ENCODE measurements at regions not wholly inside any gene's neighbourhood (a gene's known extent, or its start where the extent isn't known, plus 50 kb on each side); places are given as distances from the start of the nearest gene placed in this dataset.
"Not testable (repeated sequence)": the region's sequence is repeated elsewhere in the genome, so short reads cannot be mapped to it uniquely, and the experiment has no call there.

DNA sequence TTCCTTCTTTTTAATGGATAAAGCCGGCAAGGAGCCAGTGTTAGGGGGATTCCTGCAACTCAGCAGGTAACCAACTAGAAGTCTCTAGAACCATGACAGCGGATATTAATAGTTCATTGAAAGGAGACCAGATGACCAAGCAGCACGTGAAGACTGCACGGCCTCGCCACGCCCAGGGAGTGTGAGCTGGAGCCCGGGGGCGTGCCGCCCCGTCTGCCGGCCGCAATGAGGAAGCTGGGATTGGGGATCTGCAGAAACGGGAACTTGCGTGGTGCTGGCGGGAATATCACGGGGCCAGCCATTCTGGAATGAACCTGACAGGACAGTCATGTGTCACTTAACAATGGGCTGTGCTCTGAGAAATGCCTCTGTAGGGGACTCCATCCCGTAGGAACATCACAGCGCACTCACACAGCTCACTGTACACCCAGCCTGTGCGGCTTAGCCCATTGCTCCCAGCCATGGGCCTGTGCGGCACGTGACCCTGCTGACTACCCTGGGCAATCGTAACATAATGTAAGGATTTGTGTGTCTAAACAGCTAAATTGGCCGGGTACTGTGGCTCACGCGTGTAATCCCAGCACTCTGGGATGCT is 4092.8 kb upstream of the TPTE start:
- not testable (repeated sequence) for DNase-seq (ENCODE audit: low spot score)

DNA sequence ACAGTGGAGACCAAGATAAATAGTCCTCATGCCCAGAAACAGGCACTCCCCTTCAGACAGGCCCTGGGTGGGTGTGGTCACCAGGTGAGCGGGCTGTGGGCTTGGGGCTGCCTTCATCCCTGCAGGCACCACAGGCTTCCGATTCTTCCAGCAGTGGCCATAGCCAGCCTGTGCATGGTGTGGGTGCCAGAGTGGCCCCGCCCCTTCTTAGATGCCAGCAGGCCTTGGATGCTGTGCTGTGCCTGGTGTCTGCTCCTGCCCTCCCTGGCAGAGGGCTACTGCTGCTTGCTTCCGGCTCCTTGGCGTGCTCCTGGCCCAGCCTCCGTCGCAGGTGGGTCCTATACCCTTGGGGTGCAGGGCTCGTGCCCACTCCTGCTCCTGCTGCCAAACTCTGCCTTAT is 4091.5 kb upstream of the TPTE start:
- not testable (repeated sequence) for DNase-seq (ENCODE audit: low spot score)

DNA sequence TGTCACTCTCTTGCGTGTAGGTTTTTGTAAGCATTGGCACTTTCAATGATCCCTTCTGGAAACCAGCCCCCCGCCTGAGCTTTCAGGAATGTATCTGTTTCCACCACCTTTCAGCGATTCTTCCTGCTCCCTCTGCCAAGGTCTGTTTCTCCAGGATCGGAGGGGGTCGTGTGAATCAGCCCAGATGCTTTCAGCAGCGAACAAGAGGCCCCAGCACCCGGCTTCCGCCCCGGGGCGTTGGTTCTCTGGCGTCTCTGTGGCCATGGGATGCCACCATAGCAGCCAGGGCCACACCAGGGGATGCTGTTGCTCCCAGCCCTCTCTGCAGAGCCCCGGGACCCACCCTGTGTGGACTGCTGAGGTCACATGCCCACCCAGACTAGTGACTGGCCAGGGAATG is 4088.2 kb upstream of the TPTE start:
- DNase-seq (ENCODE audit: low spot score): not testable (repeated sequence)

DNA sequence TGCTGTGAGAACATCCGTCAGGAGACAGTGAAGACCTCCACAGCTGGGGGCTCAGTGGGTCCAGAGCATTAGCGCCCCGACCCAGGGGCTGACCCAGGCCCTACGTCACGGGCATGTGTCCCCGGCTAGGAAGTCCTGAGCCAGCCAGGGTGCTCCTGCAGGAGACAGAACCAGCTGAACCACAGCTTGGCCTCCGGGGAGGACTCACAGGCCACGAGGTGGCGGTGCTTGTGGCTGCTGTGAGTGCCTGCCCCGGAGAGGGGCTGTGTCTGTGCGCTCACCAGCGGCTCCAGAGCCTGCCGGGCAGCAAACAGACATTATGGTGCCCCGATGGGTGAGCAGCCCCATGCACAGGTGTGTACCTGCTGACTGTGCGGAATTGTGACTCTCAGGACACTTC is 4085.2 kb upstream of the TPTE start:
- not testable (repeated sequence) for DNase-seq (ENCODE audit: low spot score)

DNA sequence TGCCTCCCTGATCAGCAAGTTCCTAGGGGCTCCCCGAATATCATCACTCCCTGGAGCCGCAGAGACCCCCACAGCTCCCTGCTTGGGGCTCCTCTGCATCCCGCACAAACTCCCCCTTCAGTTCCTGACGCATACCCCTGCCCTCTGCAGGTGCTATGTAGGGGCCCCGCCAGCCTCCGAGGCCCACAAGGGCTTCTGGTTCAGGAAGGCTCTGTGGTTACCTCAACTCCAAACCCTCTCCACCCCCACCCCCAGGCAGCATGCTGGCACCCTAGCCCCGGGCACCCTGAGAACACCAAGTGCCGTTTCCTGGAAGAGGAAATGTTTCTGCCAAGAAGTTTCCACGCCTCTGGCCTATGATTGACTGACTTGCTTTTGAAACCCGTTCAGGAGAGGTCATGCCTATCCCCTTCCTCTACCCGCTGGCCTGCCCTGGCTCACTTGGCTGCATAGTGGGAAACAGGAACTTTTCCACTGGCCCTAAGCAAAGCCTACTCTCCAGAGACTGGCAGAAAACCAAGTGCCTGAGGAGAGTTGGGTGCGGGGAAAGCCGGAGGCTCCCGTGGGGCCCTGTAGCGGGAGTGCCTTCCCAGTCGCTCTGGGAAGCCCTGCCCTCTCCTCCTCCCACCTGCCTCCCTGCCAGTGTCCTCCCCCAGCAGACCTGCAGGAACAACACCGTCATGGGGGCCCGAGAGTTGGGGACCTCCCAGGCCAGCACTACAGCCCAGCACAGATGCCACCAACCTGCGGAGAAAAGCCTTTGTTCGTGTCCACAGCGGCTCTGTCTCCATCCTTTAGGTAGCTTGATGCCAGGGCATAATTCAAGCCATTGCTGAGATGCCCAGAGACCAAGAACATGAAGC is 4084.2 kb upstream of the TPTE start:
- not testable (repeated sequence) for DNase-seq (ENCODE audit: low spot score)

DNA sequence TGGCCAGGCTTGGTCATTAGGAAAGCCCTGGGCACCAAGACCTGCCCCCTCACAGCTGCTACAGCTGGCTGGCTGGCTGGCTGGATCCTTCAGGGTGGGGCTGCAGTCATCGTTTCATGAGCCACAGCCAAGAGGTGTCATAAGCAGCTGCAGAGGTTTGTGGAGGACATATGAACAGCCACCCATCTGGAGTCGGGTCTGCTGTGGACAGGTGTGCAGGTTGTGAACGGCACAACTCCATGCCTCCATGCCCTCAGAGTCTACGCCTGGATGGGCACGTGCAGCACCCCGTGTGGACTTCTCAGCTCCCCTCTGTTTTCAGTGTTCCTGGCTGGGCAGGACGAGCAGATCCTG is 4083.6 kb upstream of the TPTE start:
- not testable (repeated sequence) for DNase-seq (ENCODE audit: low spot score)

DNA sequence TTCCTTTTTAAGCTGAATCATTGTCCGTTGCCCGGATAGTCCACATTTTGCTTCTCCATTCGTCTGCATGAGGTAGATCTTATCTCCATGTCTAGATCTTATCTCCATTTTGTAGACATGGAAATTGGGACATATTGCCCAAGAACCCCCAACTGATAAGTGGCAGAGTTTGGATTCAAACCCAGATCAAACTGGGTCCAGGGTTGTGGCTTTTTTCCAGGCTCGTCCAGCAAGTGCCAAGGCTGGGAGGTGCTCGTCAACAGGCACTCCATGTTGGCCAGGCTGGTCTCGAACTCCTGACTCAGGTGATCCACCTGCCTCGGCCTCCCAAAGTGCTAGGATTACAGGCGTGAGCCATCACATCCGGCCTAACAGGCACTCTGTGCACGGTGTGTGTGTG is 4082.3 kb upstream of the TPTE start:
- DNase-seq (ENCODE audit: low spot score): not testable (repeated sequence)

DNA sequence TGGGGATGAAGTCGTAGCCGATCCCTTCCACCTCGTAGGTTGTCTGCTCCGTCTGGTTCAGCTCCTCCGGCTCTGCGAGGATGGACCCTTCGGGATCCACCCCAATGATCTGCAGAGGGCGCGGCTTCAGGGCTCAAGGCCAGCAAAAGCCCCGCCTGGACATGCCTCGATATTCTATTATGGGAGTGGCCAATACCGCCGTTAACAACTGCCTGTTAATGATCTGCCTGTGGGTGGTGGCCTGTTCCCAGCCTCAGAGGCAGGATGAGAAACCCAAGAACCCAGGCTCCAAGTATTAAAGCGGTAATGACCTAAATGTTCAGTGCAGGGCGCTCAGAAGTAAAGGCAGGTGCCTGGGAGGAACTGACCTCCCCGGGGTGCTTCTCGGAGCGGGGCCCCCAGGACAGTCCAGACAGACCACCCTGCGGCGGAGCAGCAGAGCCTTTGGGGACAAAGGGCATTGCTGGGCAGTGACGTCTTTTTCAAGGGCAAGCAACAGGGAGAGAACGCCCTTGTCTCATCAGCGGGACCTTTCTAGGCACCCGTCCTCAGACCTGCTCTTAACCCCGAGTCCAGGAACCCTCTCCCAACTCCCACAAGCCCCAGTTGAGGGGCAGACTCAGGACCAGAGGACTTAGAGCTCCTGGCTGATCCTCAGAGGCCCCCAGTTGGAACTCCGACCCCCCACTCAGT is 4066.6 kb upstream of the TPTE start:
- not testable (repeated sequence) for DNase-seq (ENCODE audit: low spot score)

DNA sequence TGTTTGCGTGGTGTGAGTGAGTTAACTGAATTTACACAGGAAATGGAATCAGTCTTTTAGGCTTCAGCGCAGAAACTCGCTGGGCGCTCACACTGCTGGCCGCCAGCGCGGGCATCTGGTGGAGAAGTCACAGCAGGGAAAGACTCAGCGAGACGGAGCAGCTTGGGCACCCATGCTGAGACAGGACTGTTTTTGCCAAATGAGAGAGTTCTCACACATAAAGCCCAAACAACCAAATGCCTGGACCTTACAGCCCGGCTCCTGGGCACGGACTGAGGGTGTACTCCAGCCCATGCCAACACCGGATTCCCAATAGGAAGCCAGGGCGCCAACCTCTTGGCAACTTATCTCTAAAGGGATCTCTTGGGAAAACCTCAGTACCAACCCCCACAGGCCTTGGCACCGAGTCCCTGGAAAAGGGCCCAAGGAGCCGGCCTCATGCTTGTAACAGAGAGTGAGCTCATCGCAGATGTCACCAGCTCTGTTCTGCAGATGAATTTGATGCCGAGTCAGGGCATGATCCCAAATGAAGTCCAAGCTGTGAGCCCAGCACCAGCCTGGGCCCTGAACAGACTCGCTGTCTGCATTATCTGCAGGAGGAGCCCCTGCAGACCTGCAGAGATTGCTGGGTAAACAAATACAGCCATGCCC is 4065.2 kb upstream of the TPTE start:
- not testable (repeated sequence) for DNase-seq (ENCODE audit: low spot score)

DNA sequence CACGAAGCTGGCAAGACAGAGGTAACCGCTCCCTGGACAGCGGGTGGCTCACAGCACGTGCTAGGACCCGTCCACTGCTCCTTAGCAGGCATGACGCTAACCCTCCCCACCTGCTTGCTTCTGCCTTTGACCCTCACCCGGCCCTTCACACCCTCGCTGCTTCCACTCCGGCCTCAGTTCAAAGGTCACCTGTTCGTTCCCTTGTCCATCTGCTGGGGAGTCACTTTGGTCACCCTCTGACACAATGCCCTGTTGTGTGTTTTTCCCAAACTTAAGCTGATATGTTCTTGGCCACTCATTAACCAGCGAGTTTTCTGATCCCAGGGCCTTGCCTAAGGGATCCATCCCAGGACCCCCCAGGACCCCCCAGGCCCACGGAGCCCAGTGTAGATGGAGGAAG is 4061.6 kb upstream of the TPTE start:
- DNase-seq (ENCODE audit: low spot score): not testable (repeated sequence)

DNA sequence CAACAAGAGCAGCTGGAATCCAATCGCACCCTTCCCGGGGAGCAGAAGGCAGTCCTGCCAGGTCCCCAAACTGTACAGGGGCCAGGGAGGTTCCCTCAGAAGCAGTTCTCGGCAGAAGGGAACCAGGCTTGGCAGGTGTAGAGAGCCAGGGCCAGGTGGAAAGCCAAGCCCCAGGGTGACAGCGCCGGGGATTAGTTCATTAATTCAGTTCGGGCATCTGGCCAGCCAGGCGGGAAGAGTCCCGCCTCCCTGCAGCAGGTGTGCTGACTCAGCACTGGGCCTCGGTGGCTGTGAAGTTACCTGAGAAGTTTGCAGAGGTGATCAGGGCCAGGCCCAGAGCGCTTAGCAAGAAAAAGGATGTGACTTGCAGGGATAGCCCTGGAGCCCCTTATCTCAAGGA is 4060.0 kb upstream of the TPTE start:
- DNase-seq (ENCODE audit: low spot score): not testable (repeated sequence)

DNA sequence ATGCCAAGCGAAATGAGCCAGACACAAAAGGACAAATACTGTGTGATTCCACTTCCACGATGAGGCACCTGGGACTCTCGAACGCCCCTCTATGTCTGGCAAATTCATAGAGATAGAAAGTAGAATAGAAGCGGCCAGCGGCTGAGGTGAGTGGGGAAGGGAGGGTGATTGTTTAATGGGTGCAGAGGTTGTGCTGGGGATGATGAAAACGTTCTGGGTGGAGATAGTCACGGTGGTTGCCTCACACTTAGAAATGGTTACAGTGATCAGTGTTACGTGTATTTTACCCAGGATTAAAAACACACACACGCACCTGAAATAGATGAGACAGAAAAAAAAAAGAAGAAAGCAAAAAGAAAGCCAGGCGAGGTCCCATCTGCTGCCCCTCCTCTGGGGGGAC is 4057.0 kb upstream of the TPTE start:
- DNase-seq (ENCODE audit: low spot score): not testable (repeated sequence)

DNA sequence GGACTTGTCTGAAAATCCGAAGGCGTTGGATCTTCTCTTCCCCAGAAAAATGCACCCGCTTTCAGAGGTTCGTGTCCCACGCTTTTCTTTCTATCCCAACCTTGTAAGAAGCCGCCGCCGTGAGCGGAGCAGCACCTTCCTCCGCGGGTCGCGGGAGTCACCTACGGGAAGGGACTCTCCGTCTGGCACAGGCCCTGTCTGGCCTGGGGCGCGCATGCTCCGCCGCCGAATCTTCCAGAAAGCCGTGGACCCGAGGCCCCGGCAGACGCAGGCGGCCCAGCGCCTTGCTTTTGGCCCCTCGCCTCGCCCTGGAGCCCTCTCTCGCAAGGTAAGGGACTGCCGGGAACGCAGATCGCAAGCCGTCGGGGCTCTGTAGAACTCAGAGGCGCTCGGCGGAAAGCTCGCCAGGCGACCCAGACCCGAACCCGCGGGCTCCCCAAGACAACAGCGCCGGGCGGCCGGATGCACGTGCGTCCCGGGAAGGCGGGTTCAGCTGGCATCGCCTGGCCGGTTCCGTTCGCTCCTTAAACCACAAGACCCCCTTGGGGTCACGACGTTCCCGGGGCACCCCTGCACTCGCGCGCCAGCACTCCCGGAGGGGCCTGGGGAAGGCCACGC is 4055.2 kb upstream of the TPTE start:
- not testable (repeated sequence) for DNase-seq (ENCODE audit: low spot score)

DNA sequence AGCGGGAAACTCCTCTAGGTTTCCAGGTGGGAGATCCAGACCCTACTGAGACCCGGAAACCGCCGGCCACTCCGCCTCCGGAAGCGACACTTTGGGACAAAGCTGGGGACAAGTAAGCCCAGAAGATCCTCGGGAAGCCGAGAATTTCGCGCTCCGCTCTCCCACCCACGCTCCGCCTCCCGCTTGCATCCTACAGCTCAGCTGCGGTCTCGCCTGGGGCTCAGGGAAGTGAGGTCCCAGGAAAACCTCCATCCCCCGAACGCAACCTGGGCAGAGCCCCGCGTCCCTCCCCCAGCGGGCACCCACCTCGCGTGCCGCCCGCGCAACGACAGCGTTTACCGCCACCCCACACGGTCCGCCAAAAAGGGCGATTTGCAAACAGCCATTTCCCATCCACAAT is 4054.7 kb upstream of the TPTE start:
- not testable (repeated sequence) for DNase-seq (ENCODE audit: low spot score)

DNA sequence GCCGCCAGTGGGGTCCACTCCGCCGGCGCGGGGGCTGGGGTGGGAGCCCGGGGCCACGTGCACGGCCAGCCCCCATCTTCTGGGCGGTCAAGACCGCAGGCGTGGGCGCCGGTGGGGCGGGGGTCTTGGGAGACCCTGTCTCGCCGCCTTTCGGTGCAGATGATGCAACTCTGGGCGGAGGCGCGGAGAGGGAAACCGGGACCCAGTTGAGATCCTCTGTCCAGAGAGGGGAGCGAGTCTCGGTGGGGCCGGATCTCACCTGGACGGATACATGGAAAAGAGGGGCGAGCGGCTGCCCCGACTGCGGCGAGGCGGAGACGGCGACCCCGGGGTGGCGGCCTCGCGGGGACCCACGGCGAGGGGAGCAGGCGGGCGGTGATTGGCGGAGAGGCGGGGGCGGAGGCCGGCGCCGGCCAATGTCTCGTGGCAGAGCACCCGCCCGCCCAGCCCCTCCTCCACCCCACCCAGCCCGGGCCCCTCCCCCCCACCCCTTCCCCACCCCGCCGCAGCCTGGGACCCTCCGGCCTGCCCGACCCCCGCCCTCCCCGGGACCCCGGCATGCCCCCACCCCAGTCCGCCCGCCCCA is 4054.1 kb upstream of the TPTE start:
- not testable (repeated sequence) for DNase-seq (ENCODE audit: low spot score)

DNA sequence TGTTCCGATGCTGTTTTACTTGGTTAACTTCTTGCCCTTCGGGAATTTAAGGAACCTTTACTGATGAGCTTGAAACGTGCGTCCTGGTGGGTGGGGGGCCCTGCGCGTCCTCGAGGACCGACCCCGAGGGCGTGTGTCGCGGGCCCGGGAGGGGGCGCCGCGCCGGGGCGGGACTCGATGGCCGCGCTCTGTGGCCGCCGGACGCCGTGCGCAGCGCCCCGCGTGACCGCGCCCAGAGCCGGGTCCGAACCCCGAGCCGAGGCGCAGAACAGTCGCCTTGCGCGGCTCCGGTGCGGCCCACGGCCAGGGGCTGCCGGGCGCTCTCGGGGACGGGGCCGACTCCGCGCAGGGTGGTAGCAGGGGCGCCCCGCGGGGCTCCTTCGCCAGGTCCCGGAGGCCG is 4053.5 kb upstream of the TPTE start:
- not testable (repeated sequence) for DNase-seq (ENCODE audit: low spot score)

DNA sequence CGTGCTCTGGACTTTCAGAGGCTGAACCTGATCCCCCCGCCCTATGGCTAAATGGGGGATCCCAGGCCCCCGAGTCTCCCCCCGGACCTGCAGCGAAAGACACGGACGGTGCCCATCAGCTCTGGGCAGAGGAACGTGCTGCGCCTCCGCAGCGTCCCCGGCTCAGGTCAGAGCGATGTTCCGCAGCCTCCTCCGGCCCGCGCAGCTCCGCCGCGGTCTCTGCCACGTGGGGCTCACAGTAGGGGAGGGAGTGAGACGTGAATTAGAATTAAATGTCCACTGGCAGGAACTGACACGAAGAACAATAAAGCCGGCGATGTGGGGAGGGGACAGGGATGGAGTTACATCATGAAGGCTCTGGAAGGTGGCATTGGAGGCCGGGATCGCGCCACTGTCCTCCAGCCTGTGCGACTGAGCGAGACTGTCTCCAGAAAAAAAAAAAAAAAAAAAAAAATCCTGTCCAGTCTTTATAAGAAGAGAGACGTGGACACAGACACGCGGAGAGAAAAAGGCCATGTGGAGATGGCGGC is 4053.0 kb upstream of the TPTE start:
- DNase-seq (ENCODE audit: low spot score): not testable (repeated sequence)

DNA sequence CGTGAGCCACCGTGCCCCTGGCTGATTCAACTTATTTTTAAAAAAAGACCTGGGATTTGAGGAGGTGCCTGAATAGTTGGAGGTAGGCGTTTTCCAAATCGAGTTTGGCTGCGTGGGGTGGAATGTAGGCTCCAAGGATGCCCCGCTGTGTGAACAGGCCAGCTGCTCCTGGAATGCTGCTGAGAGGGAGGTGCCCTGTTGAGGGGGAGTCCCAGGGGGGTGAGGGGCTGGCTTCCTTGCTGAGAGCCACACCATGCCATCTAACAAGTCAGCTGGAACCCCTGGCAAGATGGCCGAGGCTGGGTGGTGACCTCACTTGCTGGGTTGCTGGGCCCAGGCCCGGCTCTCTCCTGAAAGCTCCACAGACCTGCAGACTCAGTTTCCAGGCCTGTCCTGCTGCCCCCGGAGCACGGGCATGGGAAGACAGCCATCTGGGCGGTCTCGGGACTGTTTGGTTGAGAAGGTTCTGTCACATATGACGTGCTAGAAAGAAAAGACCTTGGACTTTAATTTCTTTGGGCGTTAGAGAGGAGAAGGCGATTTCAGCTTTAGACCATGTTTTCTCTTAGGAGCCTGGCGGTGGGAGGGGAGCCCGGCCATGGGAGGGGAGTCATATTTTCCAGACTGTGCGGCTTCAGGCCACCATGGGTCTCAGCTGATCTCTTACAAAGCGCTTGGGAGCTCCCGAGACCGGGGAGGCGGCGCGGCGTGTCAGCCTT is 4047.0 kb upstream of the TPTE start:
- DNase-seq (ENCODE audit: low spot score): not testable (repeated sequence)

DNA sequence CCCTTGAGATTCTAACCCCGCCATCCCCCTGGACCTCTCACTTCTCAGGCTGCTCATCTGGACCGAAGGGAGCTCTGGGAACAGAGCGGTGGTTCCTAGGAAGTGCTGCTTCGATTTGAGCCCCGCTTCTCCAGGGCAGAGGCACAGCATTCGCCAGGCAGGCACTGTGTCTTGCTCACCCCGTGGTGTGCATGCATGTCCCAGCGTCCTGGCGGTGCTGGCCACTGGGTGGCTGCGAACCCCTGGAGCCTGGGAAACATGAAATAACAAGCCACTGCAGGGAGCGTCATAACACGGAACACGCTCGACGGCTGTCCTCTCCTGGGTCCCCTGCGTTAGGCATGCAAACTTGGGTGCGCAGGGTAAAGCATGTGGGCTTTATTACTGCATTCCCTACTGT is 4040.3 kb upstream of the TPTE start:
- not testable (repeated sequence) for DNase-seq (ENCODE audit: low spot score)

DNA sequence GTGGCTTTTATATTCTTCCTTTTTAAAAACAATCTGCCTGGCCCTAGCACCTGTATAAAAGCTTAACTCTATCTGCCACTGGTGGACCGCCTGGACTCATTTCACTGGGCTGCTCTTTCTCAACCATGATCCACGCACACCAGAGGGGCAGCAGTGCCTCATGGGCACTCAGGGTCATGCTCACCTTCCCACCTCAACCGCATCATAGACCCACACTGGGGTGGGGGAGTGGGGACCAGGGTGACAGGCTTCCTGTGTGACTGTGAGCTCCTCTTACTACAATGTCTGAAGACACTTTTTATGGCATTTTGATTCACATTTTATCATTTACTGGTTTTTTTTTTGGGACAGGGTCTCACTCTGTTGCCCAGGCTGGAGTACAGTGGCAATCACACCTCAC is 4038.8 kb upstream of the TPTE start:
- not testable (repeated sequence) for DNase-seq (ENCODE audit: low spot score)
